ENCODE measurements at regions not wholly inside any gene's neighbourhood (a gene's known extent, or its start where the extent isn't known, plus 50 kb on each side); places are given as distances from the start of the nearest gene placed in this dataset.

DNA sequence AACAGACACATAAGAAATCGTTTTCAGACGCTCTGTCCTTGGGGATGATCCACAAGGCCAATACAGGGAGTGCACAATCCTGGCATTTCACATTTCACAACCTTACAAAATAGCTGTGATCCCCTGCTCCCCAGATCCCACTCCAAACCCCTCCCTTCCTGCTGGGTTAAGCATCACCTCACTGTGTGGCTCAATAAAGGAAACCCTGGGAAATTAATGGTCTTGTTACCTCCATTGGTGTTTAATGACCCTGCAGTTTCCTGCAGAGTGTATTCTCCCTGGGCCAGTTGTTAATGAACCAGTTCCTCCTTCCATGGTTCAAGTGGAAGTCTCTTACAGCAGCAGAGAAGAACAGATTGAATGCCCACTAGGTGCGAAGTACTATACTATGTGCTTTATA is 334.7 kb downstream of the OMA1 start:
- TF ChIP-seq, protein P1, sequence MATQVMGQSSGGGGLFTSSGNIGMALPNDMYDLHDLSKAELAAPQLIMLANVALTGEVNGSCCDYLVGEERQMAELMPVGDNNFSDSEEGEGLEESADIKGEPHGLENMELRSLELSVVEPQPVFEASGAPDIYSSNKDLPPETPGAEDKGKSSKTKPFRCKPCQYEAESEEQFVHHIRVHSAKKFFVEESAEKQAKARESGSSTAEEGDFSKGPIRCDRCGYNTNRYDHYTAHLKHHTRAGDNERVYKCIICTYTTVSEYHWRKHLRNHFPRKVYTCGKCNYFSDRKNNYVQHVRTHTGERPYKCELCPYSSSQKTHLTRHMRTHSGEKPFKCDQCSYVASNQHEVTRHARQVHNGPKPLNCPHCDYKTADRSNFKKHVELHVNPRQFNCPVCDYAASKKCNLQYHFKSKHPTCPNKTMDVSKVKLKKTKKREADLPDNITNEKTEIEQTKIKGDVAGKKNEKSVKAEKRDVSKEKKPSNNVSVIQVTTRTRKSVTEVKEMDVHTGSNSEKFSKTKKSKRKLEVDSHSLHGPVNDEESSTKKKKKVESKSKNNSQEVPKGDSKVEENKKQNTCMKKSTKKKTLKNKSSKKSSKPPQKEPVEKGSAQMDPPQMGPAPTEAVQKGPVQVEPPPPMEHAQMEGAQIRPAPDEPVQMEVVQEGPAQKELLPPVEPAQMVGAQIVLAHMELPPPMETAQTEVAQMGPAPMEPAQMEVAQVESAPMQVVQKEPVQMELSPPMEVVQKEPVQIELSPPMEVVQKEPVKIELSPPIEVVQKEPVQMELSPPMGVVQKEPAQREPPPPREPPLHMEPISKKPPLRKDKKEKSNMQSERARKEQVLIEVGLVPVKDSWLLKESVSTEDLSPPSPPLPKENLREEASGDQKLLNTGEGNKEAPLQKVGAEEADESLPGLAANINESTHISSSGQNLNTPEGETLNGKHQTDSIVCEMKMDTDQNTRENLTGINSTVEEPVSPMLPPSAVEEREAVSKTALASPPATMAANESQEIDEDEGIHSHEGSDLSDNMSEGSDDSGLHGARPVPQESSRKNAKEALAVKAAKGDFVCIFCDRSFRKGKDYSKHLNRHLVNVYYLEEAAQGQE (IDR thresholded peaks at IDR 0.05; ENCODE audit: insufficient read depth in 1 of 2, low read depth in 2 of 2, low read length in 2 of 2) = no peak
- TF ChIP-seq SIN3A (IDR thresholded peaks at IDR 0.05; ENCODE audit: borderline replicate concordance, insufficient read depth, low read length) (no peak), FOXP2 (optimal IDR thresholded peaks at IDR 0.05; ENCODE audit: borderline replicate concordance, extremely low read depth, extremely low read length, insufficient read depth) (no peak), POLR2AphosphoS5 (IDR thresholded peaks at IDR 0.05; ENCODE audit: low read depth, low read length) (no peak), TAF1 (IDR thresholded peaks at IDR 0.05; ENCODE audit: borderline replicate concordance, insufficient read depth, low read length) (no peak)

DNA sequence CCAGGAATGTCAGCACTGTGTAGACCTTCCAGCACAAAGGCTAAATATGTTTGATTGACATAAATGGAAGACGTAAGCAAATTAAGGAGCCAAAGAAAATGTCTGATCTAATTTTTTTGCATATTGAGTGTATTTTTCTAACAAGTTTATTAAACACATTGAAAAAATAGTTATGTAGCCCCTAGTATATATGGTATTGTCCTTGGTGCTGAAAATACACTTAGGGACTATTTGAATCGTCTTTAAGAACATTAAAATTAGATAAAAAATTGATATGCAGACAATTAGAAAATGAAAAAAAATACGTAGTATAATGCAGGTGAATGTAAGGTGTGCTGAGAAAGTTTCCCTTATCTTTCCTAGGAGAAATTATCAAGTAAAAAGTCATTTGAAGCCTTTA is 337.0 kb downstream of the OMA1 start:
- TF ChIP-seq FOXP2 (optimal IDR thresholded peaks at IDR 0.05; ENCODE audit: borderline replicate concordance, extremely low read depth, extremely low read length, insufficient read depth) = no peak
- no peak for TF ChIP-seq POLR2AphosphoS5 (IDR thresholded peaks at IDR 0.05; ENCODE audit: low read depth, low read length)
- TF ChIP-seq SIN3A (IDR thresholded peaks at IDR 0.05; ENCODE audit: borderline replicate concordance, insufficient read depth, low read length) = no peak
- TF ChIP-seq, protein P1 (IDR thresholded peaks at IDR 0.05; ENCODE audit: insufficient read depth in 1 of 2, low read depth in 2 of 2, low read length in 2 of 2) = no peak
- no peak for TF ChIP-seq TAF1 (IDR thresholded peaks at IDR 0.05; ENCODE audit: borderline replicate concordance, insufficient read depth, low read length)

DNA sequence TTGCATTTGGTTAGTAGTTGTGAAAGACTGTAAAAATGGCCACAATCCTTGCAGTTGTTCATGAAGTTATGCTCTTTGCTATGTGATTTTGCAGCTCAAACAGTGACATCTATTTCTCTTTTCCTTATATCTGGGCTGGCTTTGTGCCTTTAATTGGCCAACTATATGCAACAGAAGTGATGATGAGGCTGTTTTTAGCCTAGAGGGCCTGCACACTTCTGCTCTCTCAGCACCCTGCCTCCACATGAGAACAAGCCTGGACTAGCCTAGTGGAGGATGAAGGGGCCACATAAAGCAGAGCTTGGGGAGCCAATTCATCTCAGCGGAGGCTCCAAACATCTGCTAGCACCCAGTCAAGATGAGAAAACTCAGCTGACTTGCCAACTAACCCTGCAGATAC is 339.8 kb downstream of the OMA1 start:
- TF ChIP-seq, protein P1 (IDR thresholded peaks at IDR 0.05; ENCODE audit: insufficient read depth in 1 of 2, low read depth in 2 of 2, low read length in 2 of 2) = no peak
- TF ChIP-seq POLR2AphosphoS5 (IDR thresholded peaks at IDR 0.05; ENCODE audit: low read depth, low read length) (no peak), TAF1 (IDR thresholded peaks at IDR 0.05; ENCODE audit: borderline replicate concordance, insufficient read depth, low read length) (no peak), FOXP2 (optimal IDR thresholded peaks at IDR 0.05; ENCODE audit: borderline replicate concordance, extremely low read depth, extremely low read length, insufficient read depth) (no peak), SIN3A (IDR thresholded peaks at IDR 0.05; ENCODE audit: borderline replicate concordance, insufficient read depth, low read length) (no peak)

DNA sequence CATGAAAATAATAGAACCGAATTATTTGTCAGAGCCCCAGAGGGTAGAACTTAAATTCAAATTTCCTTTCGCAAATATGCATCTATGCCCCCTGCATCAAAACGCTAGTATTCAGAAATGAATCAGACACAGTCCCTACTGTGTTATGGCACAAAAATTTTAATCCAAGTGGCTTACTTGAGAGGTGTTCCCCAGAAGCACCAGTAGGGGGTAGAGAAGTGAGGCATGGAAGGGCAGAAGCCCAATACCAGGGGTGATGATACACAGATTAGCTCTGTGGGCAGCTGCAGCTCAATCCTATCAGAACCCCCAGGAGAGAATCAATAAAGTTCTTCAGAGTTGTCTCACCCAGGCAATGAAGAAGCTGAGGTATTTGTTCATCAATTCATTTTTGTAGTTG is 342.2 kb downstream of the OMA1 start:
- TF ChIP-seq POLR2AphosphoS5 (IDR thresholded peaks at IDR 0.05; ENCODE audit: low read depth, low read length) (no peak), TAF1 (IDR thresholded peaks at IDR 0.05; ENCODE audit: borderline replicate concordance, insufficient read depth, low read length) (no peak), SIN3A (IDR thresholded peaks at IDR 0.05; ENCODE audit: borderline replicate concordance, insufficient read depth, low read length) (no peak), FOXP2 (optimal IDR thresholded peaks at IDR 0.05; ENCODE audit: borderline replicate concordance, extremely low read depth, extremely low read length, insufficient read depth) (no peak)
- TF ChIP-seq, protein P1 (IDR thresholded peaks at IDR 0.05; ENCODE audit: insufficient read depth in 1 of 2, low read depth in 2 of 2, low read length in 2 of 2) = no peak
